Neural cell (in vitro differentiated cells): ENCODE measurements at regions not wholly inside any gene's neighbourhood (a gene's known extent, or its start where the extent isn't known, plus 50 kb on each side); places are given as distances from the start of the nearest gene placed in this dataset.

Experiments used
- H2AFZ ChIP-seq: fragments of 200-600, 300-800 bp; sonication (generic), shearing (Covaris generic); 2 replicates; pipeline ENCODE4 v1.6.0; 2014; ENCODE audit warnings: low read depth, mild to moderate bottlenecking, antibody characterized with exemption, low read length, moderate library complexity
- H3F3A ChIP-seq: fragments of 200-600 bp; shearing (Covaris generic); 2 replicates; pipeline ENCODE4 v1.6.1; 2016; ENCODE audit warnings: mild to moderate bottlenecking, moderate library complexity, mixed read lengths, antibody characterized with exemption, low read length; ENCODE audit not compliant: insufficient read depth, poor library complexity, severe bottlenecking
- H3K27ac ChIP-seq: fragments of 200-600, 300-800 bp; sonication (generic), shearing (Covaris generic); 2 replicates; pipeline ENCODE4 v1.5.1; 2014; ENCODE audit warnings: mild to moderate bottlenecking, low read length, moderate library complexity
- H3K27me3 ChIP-seq: fragments of 300-800, 200-600 bp; sonication (generic), shearing (Covaris generic); 2 replicates; pipeline ENCODE4 v1.6.0; 2014; ENCODE audit warnings: mild to moderate bottlenecking, low read depth, low read length, moderate library complexity; ENCODE audit not compliant: insufficient read depth
- H3K36me3 ChIP-seq: fragments of 300-800, 200-600 bp; sonication (generic), shearing (Covaris generic); 2 replicates; pipeline ENCODE4 v1.5.1; 2014; ENCODE audit warnings: mild to moderate bottlenecking, antibody characterized with exemption, low read length, moderate library complexity; ENCODE audit not compliant: insufficient read depth
- H3K4me2 ChIP-seq: fragments of 300-800, 200-600 bp; sonication (generic), shearing (Covaris generic); 2 replicates; pipeline ENCODE4 v1.6.0; 2014; ENCODE audit warnings: mild to moderate bottlenecking, low read length
- H3K4me3 ChIP-seq: fragments of 300-800, 200-600 bp; sonication (generic), shearing (Covaris generic); 2 replicates; pipeline ENCODE4 v1.5.1; 2014; ENCODE audit warnings: mild to moderate bottlenecking, low read length, moderate library complexity
- H3K79me2 ChIP-seq: fragments of 200-600 bp; shearing (Covaris generic); replicated peaks from 2 replicates; pipeline ENCODE4 v1.6.0; 2014; ENCODE audit warnings: mild to moderate bottlenecking, low read length, moderate library complexity; ENCODE audit not compliant: insufficient read depth
- H3K9ac ChIP-seq: fragments of 300-800, 200-600 bp; sonication (generic), shearing (Covaris generic); 2 replicates; pipeline ENCODE4 v1.6.1; 2016; ENCODE audit warnings: mild to moderate bottlenecking, low read length, mixed read lengths
- H3K9me2 ChIP-seq: fragments of 200-600 bp; shearing (Covaris generic); 2 replicates; pipeline ENCODE4 v1.6.1; 2016; ENCODE audit warnings: mild to moderate bottlenecking, low read length, mixed read lengths; ENCODE audit not compliant: insufficient read depth
- H3K9me3 ChIP-seq: fragments of 200-600, 300-800 bp; sonication (generic), shearing (Covaris generic); 2 replicates; pipeline ENCODE4 v1.6.1; 2016; ENCODE audit warnings: mild to moderate bottlenecking, mixed run types, low read length, moderate library complexity, mixed read lengths
- H4K20me1 ChIP-seq: fragments of 200-600 bp; shearing (Covaris generic); 2 replicates; pipeline ENCODE4 v1.6.1; 2016; ENCODE audit warnings: mild to moderate bottlenecking, mixed run types; ENCODE audit not compliant: insufficient read depth
- EP300 ChIP-seq: fragments of 450-650 bp; conservative IDR thresholded peaks from 2 replicates; pipeline ENCODE4 v1.6.1; 2014; ENCODE audit warnings: antibody characterized with exemption, mild to moderate bottlenecking, moderate library complexity; ENCODE audit not compliant: poor library complexity, severe bottlenecking
- EZH2 ChIP-seq: fragments of 200-600, 300-800 bp; shearing (Covaris generic), sonication (generic); IDR thresholded peaks from 2 replicates; pipeline ENCODE4 v1.6.1; 2014; ENCODE audit warnings: antibody characterized with exemption, low read length, borderline replicate concordance, mild to moderate bottlenecking; ENCODE audit not compliant: insufficient read depth, poor library complexity, severe bottlenecking
- MXI1 ChIP-seq: fragments of 450-650 bp; conservative IDR thresholded peaks from 2 replicates; pipeline ENCODE4 v1.6.1; 2014; ENCODE audit warnings: antibody characterized with exemption, mild to moderate bottlenecking; ENCODE audit not compliant: poor library complexity, severe bottlenecking
- POLR2AphosphoS5 ChIP-seq: IDR thresholded peaks from 2 replicates; pipeline ENCODE4 v1.6.1; 2012
- RAD21 ChIP-seq: fragments of 450-650 bp; conservative IDR thresholded peaks from 2 replicates; pipeline ENCODE4 v1.6.1; 2014; ENCODE audit warnings: antibody characterized with exemption, mild to moderate bottlenecking, moderate library complexity
- SMC3 ChIP-seq: fragments of 450-650 bp; conservative IDR thresholded peaks from 2 replicates; pipeline ENCODE4 v1.6.1; 2014; ENCODE audit warnings: antibody characterized with exemption, mild to moderate bottlenecking, moderate library complexity; ENCODE audit not compliant: poor library complexity
- TAF1 ChIP-seq: IDR thresholded peaks from 2 replicates; pipeline ENCODE4 v1.6.1; 2012; ENCODE audit warnings: low read depth
- TF ChIP-seq, protein P1 (sequence below): fragments of 450-650 bp; IDR thresholded peaks from 2 replicates; pipeline ENCODE4 v1.5.1; 2014; ENCODE audit warnings: antibody characterized with exemption, mild to moderate bottlenecking, moderate library complexity; ENCODE audit not compliant: poor library complexity, severe bottlenecking
- TF ChIP-seq, protein P2 (sequence below): IDR thresholded peaks from 2 replicates; pipeline ENCODE4 v1.6.1; 2012; ENCODE audit warnings: borderline replicate concordance

DNA sequence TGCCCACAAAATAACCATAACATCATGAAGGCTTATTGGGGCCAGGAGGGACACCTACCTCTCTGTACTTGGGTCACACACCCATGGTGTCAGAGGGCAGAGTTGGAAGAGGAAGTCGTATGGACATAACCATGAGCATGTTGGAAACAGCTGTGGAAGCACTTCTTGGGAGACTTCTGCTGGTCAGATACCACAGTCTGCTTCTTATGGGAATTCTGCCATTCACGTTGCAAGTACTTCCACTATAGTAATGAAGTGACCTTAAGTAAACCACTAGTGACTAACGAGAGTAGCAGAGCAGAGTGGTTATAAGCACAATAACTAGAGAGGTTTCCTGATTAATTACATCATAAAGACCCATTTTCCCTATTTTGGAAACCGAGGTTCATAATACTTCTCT, 61.1 kb upstream of the TFPI start:
- H2AFZ ChIP-seq = no peak overlapping the region
- no peaks in the 10 kb centered on the region for H3K79me2 ChIP-seq
- no peaks in the 10 kb centered on the region for H4K20me1 ChIP-seq
- H3K4me3 ChIP-seq = no peak overlapping the region
- no peaks in the 10 kb centered on the region for H3K9me2 ChIP-seq
- TF ChIP-seq TAF1 (no peak), POLR2AphosphoS5 (no peak)
- no peak overlapping the region for H3K9ac ChIP-seq
- no peaks in the 10 kb centered on the region for H3K36me3 ChIP-seq
- H3K27me3 ChIP-seq = no peaks in the 10 kb centered on the region
- H3K4me2 ChIP-seq = no peak overlapping the region
- H3K27ac ChIP-seq = no peak overlapping the region
- no peaks in the 10 kb centered on the region for H3K9me3 ChIP-seq
- no peaks in the 10 kb centered on the region for H3F3A ChIP-seq

DNA sequence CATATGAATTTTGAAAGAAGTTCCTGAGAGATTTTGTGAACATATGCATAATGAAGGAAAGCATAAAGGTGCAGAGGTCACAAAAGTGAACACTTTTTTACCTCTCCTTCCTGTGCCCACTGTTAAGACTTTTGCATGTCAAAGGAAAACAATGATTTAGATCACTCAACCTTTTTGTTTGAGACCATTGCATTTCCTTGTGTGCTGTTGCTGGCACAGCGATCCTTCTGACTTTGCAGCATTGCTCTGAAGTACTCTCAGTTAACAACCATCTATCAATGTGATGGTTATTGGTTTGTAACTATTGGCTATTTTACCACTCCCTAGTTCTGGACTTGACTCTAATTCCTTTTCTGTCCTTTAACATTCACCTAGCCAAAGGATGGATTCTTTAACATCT, 61.7 kb upstream of the TFPI start:
- no peak overlapping the region for H2AFZ ChIP-seq
- H3K9me2 ChIP-seq = no peaks in the 10 kb centered on the region
- TF ChIP-seq RAD21 (no peak), EP300 (no peak)
- H3K27ac ChIP-seq = no peak overlapping the region
- H3K27me3 ChIP-seq = no peaks in the 10 kb centered on the region
- H3K9ac ChIP-seq = no peak overlapping the region
- no peaks in the 10 kb centered on the region for H3K9me3 ChIP-seq
- no peaks in the 10 kb centered on the region for H3K36me3 ChIP-seq
- H4K20me1 ChIP-seq = no peaks in the 10 kb centered on the region
- no peak overlapping the region for H3K4me2 ChIP-seq
- no peaks in the 10 kb centered on the region for H3K79me2 ChIP-seq
- no peaks in the 10 kb centered on the region for H3F3A ChIP-seq
- no peak overlapping the region for H3K4me3 ChIP-seq

DNA sequence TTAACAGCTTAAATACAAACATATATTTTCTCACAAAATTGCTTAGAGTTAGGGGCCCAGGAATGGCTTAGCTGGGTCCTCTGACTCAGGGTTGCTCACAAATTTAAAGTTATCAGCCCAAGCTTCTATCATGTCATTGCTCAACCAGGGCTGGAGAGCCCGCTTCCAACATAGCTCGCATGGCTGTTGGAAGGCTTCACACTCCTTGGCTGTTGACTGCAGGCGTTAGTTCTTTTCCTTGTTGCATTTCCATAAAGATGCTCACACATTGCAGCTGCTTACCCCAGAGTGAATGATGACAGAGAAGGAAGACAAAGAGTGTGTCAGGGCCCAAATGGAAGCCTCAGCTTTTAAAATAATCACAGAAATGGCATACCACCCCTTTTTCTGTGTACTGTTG, 62.9 kb upstream of the TFPI start:
- TF ChIP-seq POLR2AphosphoS5 (no peak), SMC3 (no peak), EZH2 (no peak), MXI1 (no peak), RAD21 (no peak), EP300 (no peak)
- TF ChIP-seq, protein P1, sequence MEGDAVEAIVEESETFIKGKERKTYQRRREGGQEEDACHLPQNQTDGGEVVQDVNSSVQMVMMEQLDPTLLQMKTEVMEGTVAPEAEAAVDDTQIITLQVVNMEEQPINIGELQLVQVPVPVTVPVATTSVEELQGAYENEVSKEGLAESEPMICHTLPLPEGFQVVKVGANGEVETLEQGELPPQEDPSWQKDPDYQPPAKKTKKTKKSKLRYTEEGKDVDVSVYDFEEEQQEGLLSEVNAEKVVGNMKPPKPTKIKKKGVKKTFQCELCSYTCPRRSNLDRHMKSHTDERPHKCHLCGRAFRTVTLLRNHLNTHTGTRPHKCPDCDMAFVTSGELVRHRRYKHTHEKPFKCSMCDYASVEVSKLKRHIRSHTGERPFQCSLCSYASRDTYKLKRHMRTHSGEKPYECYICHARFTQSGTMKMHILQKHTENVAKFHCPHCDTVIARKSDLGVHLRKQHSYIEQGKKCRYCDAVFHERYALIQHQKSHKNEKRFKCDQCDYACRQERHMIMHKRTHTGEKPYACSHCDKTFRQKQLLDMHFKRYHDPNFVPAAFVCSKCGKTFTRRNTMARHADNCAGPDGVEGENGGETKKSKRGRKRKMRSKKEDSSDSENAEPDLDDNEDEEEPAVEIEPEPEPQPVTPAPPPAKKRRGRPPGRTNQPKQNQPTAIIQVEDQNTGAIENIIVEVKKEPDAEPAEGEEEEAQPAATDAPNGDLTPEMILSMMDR = no peak
- TF ChIP-seq, protein P2, sequence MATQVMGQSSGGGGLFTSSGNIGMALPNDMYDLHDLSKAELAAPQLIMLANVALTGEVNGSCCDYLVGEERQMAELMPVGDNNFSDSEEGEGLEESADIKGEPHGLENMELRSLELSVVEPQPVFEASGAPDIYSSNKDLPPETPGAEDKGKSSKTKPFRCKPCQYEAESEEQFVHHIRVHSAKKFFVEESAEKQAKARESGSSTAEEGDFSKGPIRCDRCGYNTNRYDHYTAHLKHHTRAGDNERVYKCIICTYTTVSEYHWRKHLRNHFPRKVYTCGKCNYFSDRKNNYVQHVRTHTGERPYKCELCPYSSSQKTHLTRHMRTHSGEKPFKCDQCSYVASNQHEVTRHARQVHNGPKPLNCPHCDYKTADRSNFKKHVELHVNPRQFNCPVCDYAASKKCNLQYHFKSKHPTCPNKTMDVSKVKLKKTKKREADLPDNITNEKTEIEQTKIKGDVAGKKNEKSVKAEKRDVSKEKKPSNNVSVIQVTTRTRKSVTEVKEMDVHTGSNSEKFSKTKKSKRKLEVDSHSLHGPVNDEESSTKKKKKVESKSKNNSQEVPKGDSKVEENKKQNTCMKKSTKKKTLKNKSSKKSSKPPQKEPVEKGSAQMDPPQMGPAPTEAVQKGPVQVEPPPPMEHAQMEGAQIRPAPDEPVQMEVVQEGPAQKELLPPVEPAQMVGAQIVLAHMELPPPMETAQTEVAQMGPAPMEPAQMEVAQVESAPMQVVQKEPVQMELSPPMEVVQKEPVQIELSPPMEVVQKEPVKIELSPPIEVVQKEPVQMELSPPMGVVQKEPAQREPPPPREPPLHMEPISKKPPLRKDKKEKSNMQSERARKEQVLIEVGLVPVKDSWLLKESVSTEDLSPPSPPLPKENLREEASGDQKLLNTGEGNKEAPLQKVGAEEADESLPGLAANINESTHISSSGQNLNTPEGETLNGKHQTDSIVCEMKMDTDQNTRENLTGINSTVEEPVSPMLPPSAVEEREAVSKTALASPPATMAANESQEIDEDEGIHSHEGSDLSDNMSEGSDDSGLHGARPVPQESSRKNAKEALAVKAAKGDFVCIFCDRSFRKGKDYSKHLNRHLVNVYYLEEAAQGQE = no peak
- no peak overlapping the region for H3K9ac ChIP-seq
- no peaks in the 10 kb centered on the region for H4K20me1 ChIP-seq
- H3K27ac ChIP-seq = no peak overlapping the region
- H3K9me3 ChIP-seq = no peaks in the 10 kb centered on the region
- no peak overlapping the region for H3K4me2 ChIP-seq
- H3K79me2 ChIP-seq = no peaks in the 10 kb centered on the region
- H3K4me3 ChIP-seq = no peak overlapping the region
- H3F3A ChIP-seq = no peaks in the 10 kb centered on the region
- no peaks in the 10 kb centered on the region for H3K36me3 ChIP-seq
- peaks cover 3% of the 10 kb centered on the region for H3K27me3 ChIP-seq
- H2AFZ ChIP-seq = no peak overlapping the region
- no peaks in the 10 kb centered on the region for H3K9me2 ChIP-seq
